Dendritic cell treated with granulocyte-macrophage colony-stimulating factor and Interleukin-4, amounts not matched to agents 40 ng/mL and 50 ng/mL, for 4 days (primary cell): ENCODE measurements at regions not wholly inside any gene's neighbourhood (a gene's known extent, or its start where the extent isn't known, plus 50 kb on each side); places are given as distances from the start of the nearest gene placed in this dataset.
"Not testable (repeated sequence)": the region's sequence is repeated elsewhere in the genome, so short reads cannot be mapped to it uniquely, and the experiment has no call there.

Experiments
- H3K27ac Mint-ChIP-seq: one replicate; pipeline ENCODE4 v1.8.0; 2022; ENCODE audit warnings: mild to moderate bottlenecking, mixed read lengths
- H3K27me3 Mint-ChIP-seq: one replicate; pipeline ENCODE4 v1.8.0; 2022; ENCODE audit warnings: mild to moderate bottlenecking, mixed read lengths
- H3K36me3 Mint-ChIP-seq: one replicate; pipeline ENCODE4 v1.8.0; 2022; ENCODE audit warnings: low read depth, mixed read lengths
- H3K4me1 Mint-ChIP-seq: one replicate; pipeline ENCODE4 v1.8.0; 2022; ENCODE audit warnings: low read depth, mixed read lengths
- H3K4me3 Mint-ChIP-seq: one replicate; pipeline ENCODE4 v1.8.0; 2022; ENCODE audit warnings: mild to moderate bottlenecking, moderate library complexity, mixed read lengths
- H3K9me3 Mint-ChIP-seq: one replicate; pipeline ENCODE4 v1.8.0; 2022; ENCODE audit warnings: mixed read lengths
- intact Hi-C: fragments of 100-400 bp; cut with micrococcal nuclease; formaldehyde crosslinking; loops from one replicate; pipeline ENCODE4 v1.15.0; 2022

GRCh38 chr12:68387338-68387737 lies 55.2 kb upstream of the MDM1 start:
- H3K9me3 Mint-ChIP-seq = peaks cover 9% of the 10 kb centered on the region
- peaks cover 10% of the 10 kb centered on the region for H3K4me1 Mint-ChIP-seq
- intact Hi-C loops = no loop called here
- no peaks in the 10 kb centered on the region for H3K27me3 Mint-ChIP-seq
- no peak overlapping the region for H3K27ac Mint-ChIP-seq
- no peak overlapping the region for H3K4me3 Mint-ChIP-seq
- no peaks in the 10 kb centered on the region for H3K36me3 Mint-ChIP-seq

- H3K4me3 Mint-ChIP-seq = no peak overlapping the region
- no peaks in the 10 kb centered on the region for H3K36me3 Mint-ChIP-seq
- H3K27me3 Mint-ChIP-seq = no peaks in the 10 kb centered on the region
- peaks cover 8% of the 10 kb centered on the region for H3K4me1 Mint-ChIP-seq
- intact Hi-C loops = no loop called here
- H3K27ac Mint-ChIP-seq = no peak overlapping the region
- H3K9me3 Mint-ChIP-seq = peaks cover 9% of the 10 kb centered on the region
Observed at GRCh38 chr12:68389305-68389704, 57.1 kb upstream of the MDM1 start.

GRCh38 chr12:68391937-68392336 lies 59.8 kb upstream of the MDM1 start:
- Mint-ChIP-seq H3K9me3 (peaks cover 9% of the 10 kb centered on the region), H3K27me3 (no peaks in the 10 kb centered on the region), H3K4me3 (no peak overlapping the region), H3K36me3 (no peaks in the 10 kb centered on the region), H3K4me1 (peaks cover 7% of the 10 kb centered on the region), H3K27ac (no peak overlapping the region)
- intact Hi-C loops = no loop called here

GRCh38 chr12:68392376-68392775 lies 60.2 kb upstream of the MDM1 start:
- Mint-ChIP-seq H3K9me3 (peaks cover 9% of the 10 kb centered on the region), H3K27ac (no peak overlapping the region), H3K27me3 (no peaks in the 10 kb centered on the region), H3K36me3 (no peaks in the 10 kb centered on the region), H3K4me1 (peaks cover 8% of the 10 kb centered on the region), H3K4me3 (no peak overlapping the region)
- intact Hi-C loops = no loop called here

- H3K4me1 Mint-ChIP-seq = peaks cover 13% of the 10 kb centered on the region
- H3K9me3 Mint-ChIP-seq = peaks cover 9% of the 10 kb centered on the region
- intact Hi-C loops = no loop called here
- H3K27ac Mint-ChIP-seq = no peak overlapping the region
- no peaks in the 10 kb centered on the region for H3K27me3 Mint-ChIP-seq
- H3K36me3 Mint-ChIP-seq = no peaks in the 10 kb centered on the region
- no peak overlapping the region for H3K4me3 Mint-ChIP-seq
Observed at GRCh38 chr12:68393417-68393816, 61.3 kb upstream of the MDM1 start.

GRCh38 chr12:68397566-68398158 lies 65.5 kb upstream of the MDM1 start:
- Mint-ChIP-seq H3K4me1 (peaks cover 13% of the 10 kb centered on the region), H3K27ac (no peak overlapping the region), H3K4me3 (no peak overlapping the region), H3K9me3 (no peaks in the 10 kb centered on the region), H3K36me3 (no peaks in the 10 kb centered on the region), H3K27me3 (no peaks in the 10 kb centered on the region)
- intact Hi-C loops = no loop called here

- H3K27me3 Mint-ChIP-seq, H3K4me3 Mint-ChIP-seq, H3K4me1 Mint-ChIP-seq, H3K27ac Mint-ChIP-seq, H3K36me3 Mint-ChIP-seq, H3K9me3 Mint-ChIP-seq, intact Hi-C loops: not testable (repeated sequence)
Observed at GRCh38 chr12:68398689-68399088, 66.5 kb upstream of the MDM1 start.

- no peaks in the 10 kb centered on the region for H3K27me3 Mint-ChIP-seq
- H3K4me3 Mint-ChIP-seq = no peak overlapping the region
- no peak overlapping the region for H3K27ac Mint-ChIP-seq
- H3K36me3 Mint-ChIP-seq = no peaks in the 10 kb centered on the region
- peaks cover 14% of the 10 kb centered on the region for H3K4me1 Mint-ChIP-seq
- intact Hi-C loops = no loop called here
- no peaks in the 10 kb centered on the region for H3K9me3 Mint-ChIP-seq
Observed at GRCh38 chr12:68400226-68400829, 68.2 kb upstream of the MDM1 start.

GRCh38 chr12:68402422-68402821 lies 70.3 kb upstream of the MDM1 start:
- Mint-ChIP-seq H3K27me3 (no peaks in the 10 kb centered on the region), H3K9me3 (no peaks in the 10 kb centered on the region), H3K4me1 (peaks cover 27% of the 10 kb centered on the region), H3K4me3 (no peak overlapping the region), H3K36me3 (no peaks in the 10 kb centered on the region), H3K27ac (no peak overlapping the region)
- intact Hi-C loops = no loop called here

GRCh38 chr12:68403296-68403695 lies 71.1 kb upstream of the MDM1 start:
- Mint-ChIP-seq H3K36me3 (no peaks in the 10 kb centered on the region), H3K9me3 (no peaks in the 10 kb centered on the region), H3K27me3 (no peaks in the 10 kb centered on the region), H3K4me3 (no peak overlapping the region), H3K4me1 (peaks cover 22% of the 10 kb centered on the region), H3K27ac (no peak overlapping the region)
- intact Hi-C loops = no loop called here

- no peaks in the 10 kb centered on the region for H3K27me3 Mint-ChIP-seq
- H3K9me3 Mint-ChIP-seq = no peaks in the 10 kb centered on the region
- no peaks in the 10 kb centered on the region for H3K36me3 Mint-ChIP-seq
- no peak overlapping the region for H3K27ac Mint-ChIP-seq
- intact Hi-C loops = no loop called here
- peaks cover 22% of the 10 kb centered on the region for H3K4me1 Mint-ChIP-seq
- H3K4me3 Mint-ChIP-seq = no peak overlapping the region
Observed at GRCh38 chr12:68403711-68404110, 71.5 kb upstream of the MDM1 start.

- intact Hi-C loops = no loop called here
- Mint-ChIP-seq H3K4me3 (no peak overlapping the region), H3K9me3 (no peaks in the 10 kb centered on the region), H3K27ac (peak overlapping the region; percentile 76), H3K27me3 (no peaks in the 10 kb centered on the region), H3K36me3 (no peaks in the 10 kb centered on the region), H3K4me1 (peaks cover 31% of the 10 kb centered on the region)
Observed at GRCh38 chr12:68405343-68405781, 73.2 kb upstream of the MDM1 start.

GRCh38 chr12:68406134-68406576 lies 74.0 kb upstream of the MDM1 start:
- no peak overlapping the region for H3K4me3 Mint-ChIP-seq
- H3K27me3 Mint-ChIP-seq = no peaks in the 10 kb centered on the region
- no peaks in the 10 kb centered on the region for H3K36me3 Mint-ChIP-seq
- H3K9me3 Mint-ChIP-seq = no peaks in the 10 kb centered on the region
- peaks cover 36% of the 10 kb centered on the region for H3K4me1 Mint-ChIP-seq
- H3K27ac Mint-ChIP-seq = peak overlapping the region; percentile 76
- intact Hi-C loops = no loop called here

GRCh38 chr12:68406911-68407310 lies 74.7 kb upstream of the MDM1 start:
- intact Hi-C loops = no loop called here
- no peak overlapping the region for H3K4me3 Mint-ChIP-seq
- H3K4me1 Mint-ChIP-seq = peaks cover 39% of the 10 kb centered on the region
- H3K9me3 Mint-ChIP-seq = no peaks in the 10 kb centered on the region
- no peak overlapping the region for H3K27ac Mint-ChIP-seq
- no peaks in the 10 kb centered on the region for H3K36me3 Mint-ChIP-seq
- H3K27me3 Mint-ChIP-seq = no peaks in the 10 kb centered on the region
